Lower leg skin (tissue), 4 donors: ENCODE measurements at regions not wholly inside any gene's neighbourhood (a gene's known extent, or its start where the extent isn't known, plus 50 kb on each side); places are given as distances from the start of the nearest gene placed in this dataset.
"Not testable (repeated sequence)": the region's sequence is repeated elsewhere in the genome, so short reads cannot be mapped to it uniquely, and the experiment has no call there.

ENCODE experiments used
- DNase-seq, 2 donors: peaks; one replicate each; pipeline ENCODE4 v3.0.0-alpha.2; 2019; ENCODE audit warnings: low spot score in 2 of 2
- H3K4me3 ChIP-seq: fragments of 200-600 bp; sonication (generic); 2 replicates; pipeline ENCODE4 v1.5.1; 2017; ENCODE audit warnings: mild to moderate bottlenecking, low read depth; ENCODE audit not compliant: poor library complexity, severe bottlenecking
- POLR2A ChIP-seq, 2 donors: fragments of 450-650 bp; IDR thresholded peaks; one replicate each; pipeline ENCODE4 v1.6.1; 2016 to 2017; ENCODE audit warnings: antibody characterized with exemption in 2 of 2, mild to moderate bottlenecking in 1 of 2, moderate library complexity in 1 of 2
- WGBS, 2 donors: methylation state at CpG; one replicate each; pipeline ENCODE4 v1.1.5; 2018; 5-methylcytosine and 5-hydroxymethylcytosine counted together
- intact Hi-C: fragments of 100-400 bp; cut with DNase I; formaldehyde crosslinking; loops from one replicate; pipeline ENCODE4 v1.15.0; 2023; ENCODE audit warnings: low total_unique reads
- TF ChIP-seq, protein P1 (sequence below), 3 donors: fragments of 450-650 bp; IDR thresholded peaks; one replicate each; pipeline ENCODE4 v1.5.1; 2016; ENCODE audit warnings: antibody characterized with exemption in 3 of 3, mild to moderate bottlenecking in 3 of 3, moderate library complexity in 2 of 3

DNA sequence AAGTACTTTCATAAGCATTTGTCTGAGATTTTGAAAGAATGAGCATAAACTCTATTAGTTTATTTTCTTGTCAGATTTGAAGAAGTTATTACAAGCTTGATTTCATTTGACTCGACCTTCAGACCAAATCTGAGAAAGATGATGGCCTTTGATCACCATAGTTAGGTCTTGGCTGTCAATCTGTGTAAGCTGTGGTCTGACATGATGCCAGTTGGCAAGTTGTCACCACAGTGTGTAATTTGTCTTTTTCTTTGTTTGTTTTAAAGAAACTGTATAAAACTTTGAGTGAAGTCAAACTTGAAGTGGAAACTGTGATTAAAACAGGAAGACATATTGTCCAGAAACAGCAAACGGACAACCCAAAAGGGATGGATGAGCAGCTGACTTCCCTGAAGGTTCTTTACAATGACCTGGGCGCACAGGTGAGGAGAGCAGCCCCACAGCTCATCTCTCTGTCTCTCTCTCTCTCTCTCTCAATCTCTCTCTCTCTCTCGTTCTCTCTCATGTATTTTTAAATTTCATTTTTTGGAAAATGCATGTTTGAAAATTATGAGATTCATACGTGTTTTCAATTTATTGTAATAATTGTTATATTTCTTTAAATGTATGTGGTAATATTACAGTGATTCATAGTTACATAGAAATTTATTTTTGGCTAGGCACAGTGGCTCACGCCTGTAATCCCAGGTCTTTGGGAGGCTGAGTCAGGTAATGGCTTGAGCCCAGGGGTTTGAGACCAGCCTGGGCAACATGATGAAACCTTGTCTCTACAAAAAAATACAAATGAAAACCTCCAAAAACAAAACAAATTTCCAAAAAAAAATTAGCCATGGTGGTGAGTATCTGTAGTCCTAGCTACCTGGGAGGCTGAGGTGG, 208.1 kb downstream of the UTRN start:
- TF ChIP-seq, protein P1, sequence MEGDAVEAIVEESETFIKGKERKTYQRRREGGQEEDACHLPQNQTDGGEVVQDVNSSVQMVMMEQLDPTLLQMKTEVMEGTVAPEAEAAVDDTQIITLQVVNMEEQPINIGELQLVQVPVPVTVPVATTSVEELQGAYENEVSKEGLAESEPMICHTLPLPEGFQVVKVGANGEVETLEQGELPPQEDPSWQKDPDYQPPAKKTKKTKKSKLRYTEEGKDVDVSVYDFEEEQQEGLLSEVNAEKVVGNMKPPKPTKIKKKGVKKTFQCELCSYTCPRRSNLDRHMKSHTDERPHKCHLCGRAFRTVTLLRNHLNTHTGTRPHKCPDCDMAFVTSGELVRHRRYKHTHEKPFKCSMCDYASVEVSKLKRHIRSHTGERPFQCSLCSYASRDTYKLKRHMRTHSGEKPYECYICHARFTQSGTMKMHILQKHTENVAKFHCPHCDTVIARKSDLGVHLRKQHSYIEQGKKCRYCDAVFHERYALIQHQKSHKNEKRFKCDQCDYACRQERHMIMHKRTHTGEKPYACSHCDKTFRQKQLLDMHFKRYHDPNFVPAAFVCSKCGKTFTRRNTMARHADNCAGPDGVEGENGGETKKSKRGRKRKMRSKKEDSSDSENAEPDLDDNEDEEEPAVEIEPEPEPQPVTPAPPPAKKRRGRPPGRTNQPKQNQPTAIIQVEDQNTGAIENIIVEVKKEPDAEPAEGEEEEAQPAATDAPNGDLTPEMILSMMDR (IDR thresholded peaks at IDR 0.05), result no peak
- no peak for TF ChIP-seq POLR2A (IDR thresholded peaks at IDR 0.05)
- no peak for DNase-seq
- whole genome bisulfite sequencing, 2 donors, result 71 to 78% methylated on average over 6 of the region's 6 CpGs
- intact Hi-C loops, result no loop called here
- no peak overlapping the region for H3K4me3 ChIP-seq

DNA sequence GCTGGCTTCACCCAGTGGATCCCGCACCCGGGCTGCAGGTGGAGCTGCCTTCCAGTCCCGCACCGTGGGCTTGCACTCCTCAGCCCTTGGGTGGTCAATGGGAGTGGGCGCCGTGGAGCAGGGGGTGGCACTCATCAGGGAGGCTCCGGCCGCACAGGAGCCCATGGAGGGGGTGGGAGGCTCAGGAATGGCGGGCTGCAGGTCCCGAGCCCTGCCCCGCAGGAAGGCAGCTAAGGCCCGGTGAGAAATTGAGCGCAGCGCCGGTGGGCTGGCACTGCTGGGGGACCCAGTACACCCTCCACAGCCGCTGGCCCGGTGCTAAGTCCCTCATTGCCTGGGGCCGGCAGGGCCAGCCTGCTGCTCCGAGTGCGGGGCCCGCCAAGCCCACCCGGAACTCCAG, 209.9 kb downstream of the UTRN start:
- DNase-seq, H3K4me3 ChIP-seq, intact Hi-C loops: not testable (repeated sequence)
- 95 to 98% methylated on average over 12 to 14 of the region's 22 CpGs for WGBS, 2 donors

DNA sequence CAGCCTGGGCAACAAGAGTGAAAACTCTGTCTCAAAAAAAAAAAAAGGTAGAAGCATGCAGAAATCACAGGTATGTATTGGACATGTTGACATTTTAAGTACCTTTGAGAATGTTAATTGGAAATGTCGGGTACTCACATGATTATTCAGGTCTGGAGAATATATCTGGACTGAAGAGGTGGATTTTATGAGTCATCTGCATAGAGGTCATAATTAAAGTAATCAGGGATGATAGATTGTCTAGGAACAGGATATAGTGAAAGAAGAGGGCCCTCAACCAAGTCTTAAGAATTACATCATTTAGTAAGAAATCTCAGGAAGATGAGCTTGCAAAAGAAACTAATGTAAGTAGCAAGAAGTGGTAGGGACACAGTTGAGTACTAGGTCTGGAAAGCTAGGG, 212.5 kb downstream of the UTRN start:
- no peak overlapping the region for H3K4me3 ChIP-seq
- 70 to 85% methylated on average over 1 of the region's 1 CpG for WGBS, 2 donors
- intact Hi-C loops, result no loop called here
- DNase-seq, result no peak
- TF ChIP-seq POLR2A (IDR thresholded peaks at IDR 0.05), result no peak
- TF ChIP-seq, protein P1 (IDR thresholded peaks at IDR 0.05), result no peak

DNA sequence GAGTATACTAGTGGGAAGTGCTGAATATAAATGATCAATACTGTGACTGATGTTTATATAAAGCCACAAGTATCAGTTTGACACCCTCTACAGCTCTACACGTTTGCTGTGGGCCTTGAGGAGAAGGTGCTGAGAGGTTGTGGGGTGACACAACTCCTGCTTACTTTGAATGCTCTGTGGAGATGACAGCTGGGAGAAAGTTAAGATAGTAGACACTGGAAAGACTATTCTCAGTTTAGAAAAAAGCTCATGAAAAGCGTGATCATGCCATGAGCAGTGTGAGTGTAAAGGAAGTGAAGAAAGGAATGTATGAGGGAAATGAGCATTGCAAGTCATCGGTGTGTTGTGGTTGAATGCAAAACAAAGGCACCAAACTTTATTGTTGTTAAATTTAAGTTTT, 215.8 kb downstream of the UTRN start:
- intact Hi-C loops, result no loop called here
- no peak overlapping the region for H3K4me3 ChIP-seq
- WGBS, 2 donors, result 72 to 78% methylated on average over 3 of the region's 3 CpGs
- DNase-seq, result no peak
- no peak for TF ChIP-seq POLR2A (IDR thresholded peaks at IDR 0.05)
- TF ChIP-seq, protein P1 (IDR thresholded peaks at IDR 0.05), result no peak

DNA sequence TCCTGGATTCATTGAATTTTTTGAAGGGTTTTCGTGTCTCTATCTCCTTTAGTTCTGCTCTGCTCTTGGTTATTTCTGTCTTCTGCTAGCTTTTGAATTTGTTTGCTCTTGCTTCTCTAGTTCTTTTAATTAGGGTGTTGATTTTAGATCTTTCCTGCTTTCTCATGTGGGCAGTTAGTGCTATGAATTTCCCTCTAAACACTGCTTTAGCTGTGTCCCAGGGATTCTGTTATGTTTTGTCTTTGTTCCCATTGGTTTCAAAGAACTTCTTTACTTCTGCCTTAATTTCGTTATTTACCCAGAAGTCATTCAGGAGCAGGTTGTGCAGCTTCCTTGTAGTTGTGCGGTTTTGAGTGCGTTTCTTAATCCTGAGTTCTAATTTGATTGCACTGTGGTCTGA, 220.1 kb downstream of the UTRN start:
- DNase-seq, intact Hi-C loops: not testable (repeated sequence)

DNA sequence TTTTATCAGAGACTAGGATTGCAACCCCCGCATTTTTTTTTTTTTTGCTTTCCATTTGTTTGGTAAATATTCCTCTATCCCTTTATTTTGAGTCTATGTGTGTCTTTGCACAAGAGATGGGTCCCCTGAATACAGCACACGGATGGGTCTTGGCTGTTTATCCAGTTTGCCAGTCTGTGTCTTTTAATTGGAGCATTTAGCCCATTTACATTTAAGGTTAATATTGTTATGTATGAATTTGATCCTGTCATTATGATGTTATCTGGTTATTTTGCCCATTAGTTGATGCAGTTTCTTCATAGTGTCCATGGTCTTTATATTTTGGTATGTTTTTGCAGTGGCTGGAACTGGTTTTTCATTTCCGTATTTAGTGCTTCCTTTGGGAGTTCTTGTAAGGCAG, 220.9 kb downstream of the UTRN start:
- DNase-seq, H3K4me3 ChIP-seq, intact Hi-C loops: not testable (repeated sequence)
- 98% methylated on average over 3 of the region's 3 CpGs for WGBS, 2 donors

More for the DNA sequence above, 220.1 kb downstream of the UTRN start:
- not testable (repeated sequence) for H3K4me3 ChIP-seq
- WGBS, 2 donors, result 98 to 100% methylated on average over 4 of the region's 4 CpGs

DNA sequence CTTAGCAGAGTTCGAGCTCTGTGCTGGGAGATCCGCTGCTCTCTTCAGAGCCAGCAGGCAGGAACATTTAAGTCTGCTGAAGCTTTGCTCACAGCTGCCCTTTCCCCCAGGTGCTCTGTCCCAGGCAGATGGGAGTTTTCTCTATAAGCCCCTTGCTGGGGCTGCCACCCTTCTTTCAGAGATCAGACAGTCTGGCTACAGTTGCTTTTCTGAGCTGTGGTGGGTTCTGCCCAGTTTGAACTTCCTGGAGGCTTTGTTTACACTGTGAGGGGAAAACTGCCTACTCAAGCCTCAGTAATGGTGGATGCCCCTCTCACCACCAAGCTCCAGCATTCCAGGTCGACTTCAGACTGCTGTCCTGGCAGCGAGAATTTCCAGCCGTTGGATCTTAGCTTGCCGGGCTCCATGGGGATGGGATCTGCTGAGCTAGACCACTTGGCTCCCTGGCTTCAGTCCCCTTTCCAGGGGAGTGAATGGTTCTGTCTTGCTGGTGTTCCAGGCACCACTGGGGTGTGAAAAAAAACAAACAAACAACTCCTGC, 222.7 kb downstream of the UTRN start:
- intact Hi-C loops, H3K4me3 ChIP-seq, DNase-seq: not testable (repeated sequence)
- 96 to 97% methylated on average over 6 of the region's 6 CpGs for WGBS, 2 donors

- TF ChIP-seq, protein P1 (IDR thresholded peaks at IDR 0.05), result no peak
- no peak overlapping the region for H3K4me3 ChIP-seq
- WGBS, 2 donors, result 92 to 95% methylated on average over 4 of the region's 4 CpGs
- DNase-seq, result no peak
- intact Hi-C loops, result no loop called here
These were observed 225.7 kb downstream of the UTRN start for GRCh38 chr6:144510859-144511258.
